HG03460 (cell line): ENCODE measurements at regions not wholly inside any gene's neighbourhood (a gene's known extent, or its start where the extent isn't known, plus 50 kb on each side); places are given as distances from the start of the nearest gene placed in this dataset.

Experiments
- ATAC-seq: cut with Tn5 transposase; IDR thresholded peaks from one replicate; pipeline ENCODE4 v1.9.1; 2021; ENCODE audit not compliant: unreplicated experiment

DNA sequence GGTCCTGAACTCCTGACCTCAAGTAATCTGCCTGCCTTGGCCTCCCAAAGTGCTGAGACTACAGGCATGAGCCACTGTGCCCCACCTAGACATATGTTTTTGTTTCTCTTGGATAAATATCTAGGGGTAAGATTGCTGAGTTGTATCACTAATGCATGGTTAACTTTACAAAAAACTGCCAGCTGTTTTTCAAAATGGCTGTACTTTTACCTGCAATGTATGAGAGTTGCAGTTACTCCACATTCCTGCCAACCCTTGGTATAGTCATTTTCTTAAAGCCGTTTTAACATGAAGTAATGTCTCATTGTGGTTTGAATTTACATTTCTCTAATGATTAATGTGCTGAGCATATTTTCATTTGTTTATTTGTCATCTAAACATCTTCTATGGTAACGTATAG lies 289.7 kb downstream of the UTRN start:
- ATAC-seq, result no peak

- ATAC-seq, result no peak
These were observed 290.2 kb downstream of the UTRN start for GRCh38 chr6:144575327-144575726.

DNA sequence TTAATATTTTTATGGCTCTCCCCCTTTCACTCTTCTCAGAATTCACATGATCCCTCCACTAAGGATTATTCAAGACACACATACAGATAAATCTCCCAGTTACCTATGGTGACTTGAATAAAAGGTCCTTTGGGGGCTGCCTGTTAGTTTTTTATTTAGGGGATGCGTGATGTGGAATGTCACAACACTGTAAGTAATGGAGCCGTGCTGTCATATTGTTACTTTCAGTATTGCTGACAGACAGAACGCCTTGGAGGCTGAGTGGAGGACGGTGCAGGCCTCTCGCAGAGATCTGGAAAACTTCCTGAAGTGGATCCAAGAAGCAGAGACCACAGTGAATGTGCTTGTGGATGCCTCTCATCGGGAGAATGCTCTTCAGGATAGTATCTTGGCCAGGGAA lies 291.7 kb downstream of the UTRN start:
- ATAC-seq, result no peak

DNA sequence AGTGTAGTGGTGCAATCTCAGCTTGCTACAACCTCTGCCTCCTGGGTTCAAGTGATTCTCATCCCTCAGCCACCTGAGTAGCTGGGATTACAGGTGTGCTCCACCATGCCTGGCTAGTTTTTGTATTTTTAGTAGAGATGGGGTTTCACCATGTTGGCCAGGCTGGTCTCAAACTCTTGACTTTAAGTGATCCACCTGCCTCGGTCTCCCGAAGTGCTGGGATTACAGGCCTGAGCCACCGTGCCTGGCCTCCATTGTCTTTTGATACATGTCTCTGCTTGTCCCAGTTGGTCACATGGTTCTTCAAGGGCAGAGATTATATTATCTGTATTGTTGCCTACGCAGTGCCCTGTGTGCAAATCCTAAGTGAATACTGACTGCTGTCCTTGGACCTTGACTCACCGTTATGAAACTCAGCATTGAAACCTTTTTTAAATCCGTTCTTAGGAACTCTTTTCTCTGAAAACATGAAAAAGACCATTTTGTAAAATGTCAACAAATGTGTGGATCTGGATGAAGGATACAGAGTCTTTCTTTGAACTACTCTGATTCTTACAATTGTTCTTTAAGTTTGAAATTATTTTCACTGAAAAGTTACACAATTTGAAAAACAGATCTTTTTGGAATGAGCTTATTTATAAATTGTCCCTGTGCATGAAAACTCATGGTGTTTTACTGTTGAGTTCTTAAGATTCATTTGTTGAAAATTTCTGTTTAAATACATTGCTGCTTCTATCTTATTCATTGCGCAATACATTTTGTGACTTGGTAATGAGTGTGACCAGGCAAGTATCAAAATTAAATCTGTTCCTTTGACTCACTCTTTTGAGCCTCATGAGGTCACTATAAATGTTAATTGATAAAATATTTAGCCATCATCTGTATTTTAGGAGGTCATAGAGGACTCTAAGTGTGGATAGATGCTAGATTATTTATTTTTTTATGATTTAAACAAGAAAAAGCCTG lies 293.5 kb downstream of the UTRN start:
- no peak for ATAC-seq

- no peak for ATAC-seq
These were observed 294.9 kb downstream of the UTRN start for GRCh38 chr6:144580039-144580438.

DNA sequence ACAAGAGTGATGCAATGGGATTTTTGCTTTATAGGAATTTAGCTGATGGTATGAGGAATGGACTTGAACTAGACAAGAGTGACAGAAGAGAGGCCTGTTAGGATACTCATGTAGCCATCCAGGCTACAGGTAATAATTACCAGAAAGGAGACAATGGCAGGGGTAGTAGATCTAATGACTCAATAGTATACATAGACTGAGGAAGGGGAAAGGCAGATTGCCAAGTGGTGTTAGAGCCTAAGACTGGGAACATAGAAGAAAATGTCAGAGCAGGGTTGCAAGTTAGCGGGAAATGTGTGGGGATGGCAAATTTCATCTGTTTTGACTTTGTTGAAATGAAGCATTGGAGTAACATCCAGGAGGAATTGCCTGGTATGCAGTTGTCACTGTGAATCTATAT lies 295.6 kb downstream of the UTRN start:
- no peak for ATAC-seq

DNA sequence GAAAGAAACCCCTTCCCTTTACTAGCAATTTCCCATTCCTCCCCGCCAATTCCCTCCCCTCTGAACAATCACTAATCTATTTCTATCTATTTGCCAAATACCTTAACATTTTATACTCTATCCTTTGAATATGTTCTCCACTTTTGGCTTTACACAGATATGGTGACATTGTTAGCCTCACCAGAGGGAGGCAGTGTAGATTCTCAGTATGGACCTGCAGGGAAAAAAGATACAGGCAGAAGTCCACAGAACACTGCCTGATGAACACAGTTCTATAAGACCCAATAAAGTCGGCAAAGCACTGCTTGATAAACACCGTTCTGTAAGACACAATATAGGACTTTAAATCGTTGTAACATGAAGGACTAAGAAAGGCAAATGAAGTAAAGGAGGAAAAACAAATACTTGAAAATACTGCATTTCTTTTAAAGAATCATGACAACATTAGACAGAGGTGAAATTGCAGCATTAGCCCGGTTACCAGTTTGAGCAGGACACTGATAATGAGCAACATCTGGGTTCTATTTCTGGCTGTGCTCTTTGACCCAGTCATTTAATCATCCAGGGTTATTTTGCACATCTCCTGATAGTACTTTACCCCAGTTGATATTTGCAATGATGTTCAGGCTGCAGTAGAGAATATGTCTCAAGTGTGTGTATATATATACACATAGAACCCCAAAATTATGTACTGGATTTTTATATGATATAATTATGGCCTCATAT lies 296.8 kb downstream of the UTRN start:
- ATAC-seq, result no peak

GRCh38 chr6:144582939-144583613 lies 297.9 kb downstream of the UTRN start:
- ATAC-seq, result peak; percentile 94

- no peak for ATAC-seq
These were observed 298.4 kb downstream of the UTRN start for GRCh38 chr6:144583614-144583954.

DNA sequence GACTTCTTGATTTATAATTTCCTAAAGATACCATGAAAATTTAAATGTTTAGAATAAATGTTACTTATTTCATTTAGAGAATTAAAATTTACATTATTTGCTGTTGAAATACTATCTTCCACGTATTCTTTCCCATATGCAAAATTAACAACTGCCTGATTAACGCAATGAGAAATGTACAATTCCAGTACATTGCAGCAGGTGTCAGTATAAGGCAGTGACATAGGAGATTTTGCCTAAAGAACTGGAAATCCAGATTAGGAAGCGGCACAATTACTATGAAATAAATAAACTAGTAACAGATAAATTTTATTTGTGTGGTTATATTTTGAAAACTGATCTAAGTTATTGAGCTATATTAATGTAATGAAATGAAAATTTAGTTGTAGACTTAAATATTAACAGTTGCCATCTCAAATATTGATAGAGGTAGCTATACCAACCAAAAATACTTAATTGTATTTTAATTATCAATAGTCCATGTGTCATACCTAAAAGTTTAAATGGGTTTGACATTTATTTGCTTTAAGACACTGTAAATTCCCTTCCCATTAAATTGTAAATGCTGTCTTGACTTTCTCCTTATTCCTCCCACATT lies 300.2 kb downstream of the UTRN start:
- ATAC-seq, result no peak

DNA sequence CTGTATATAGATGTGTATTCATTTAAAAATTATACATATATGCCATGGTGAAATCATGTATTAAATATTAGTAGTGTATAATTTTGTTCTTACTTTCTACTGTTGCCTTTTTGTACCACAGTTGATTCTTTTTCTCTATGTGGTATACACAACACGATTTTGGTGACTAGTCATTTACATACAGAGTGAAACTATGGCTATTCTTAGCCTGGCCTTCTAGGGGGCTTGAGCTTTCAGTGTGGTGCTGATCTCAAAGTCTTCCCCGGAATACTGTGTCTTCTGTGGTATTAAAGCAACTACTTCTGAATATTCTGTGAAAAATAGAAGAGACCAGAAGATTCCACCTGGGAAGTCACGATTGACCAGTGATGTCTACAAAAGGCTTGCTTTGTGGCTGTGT lies 301.9 kb downstream of the UTRN start:
- no peak for ATAC-seq

DNA sequence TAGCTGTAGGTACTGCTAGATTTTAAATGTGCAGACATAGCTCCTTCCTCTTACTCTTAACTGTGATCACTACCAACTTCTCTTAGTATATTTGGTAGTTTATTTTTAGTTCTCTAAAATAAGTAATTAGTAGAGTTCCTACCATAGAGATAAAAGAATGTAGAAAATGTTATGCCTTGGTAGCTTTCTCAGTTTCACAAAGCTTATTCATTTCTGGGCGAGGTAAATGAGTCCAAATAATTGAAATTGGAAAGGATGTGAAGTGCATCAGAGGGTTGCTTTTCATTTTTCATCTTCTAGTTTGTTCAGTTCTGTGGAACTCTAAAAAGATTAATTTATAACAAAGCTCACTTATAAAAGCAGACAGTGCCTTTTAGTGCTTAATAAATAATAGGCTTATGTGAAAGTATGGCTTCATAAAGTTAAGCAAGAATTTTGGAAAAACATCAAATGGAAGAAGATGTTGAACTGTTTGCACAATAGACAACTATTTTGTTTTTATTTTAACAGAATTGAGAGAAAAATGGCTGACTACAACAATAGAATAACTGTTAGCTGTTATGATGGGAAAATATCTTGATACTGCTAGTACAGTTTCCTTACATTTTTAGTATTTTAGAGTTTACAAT lies 303.7 kb downstream of the UTRN start:
- ATAC-seq, result peak; percentile 78

DNA sequence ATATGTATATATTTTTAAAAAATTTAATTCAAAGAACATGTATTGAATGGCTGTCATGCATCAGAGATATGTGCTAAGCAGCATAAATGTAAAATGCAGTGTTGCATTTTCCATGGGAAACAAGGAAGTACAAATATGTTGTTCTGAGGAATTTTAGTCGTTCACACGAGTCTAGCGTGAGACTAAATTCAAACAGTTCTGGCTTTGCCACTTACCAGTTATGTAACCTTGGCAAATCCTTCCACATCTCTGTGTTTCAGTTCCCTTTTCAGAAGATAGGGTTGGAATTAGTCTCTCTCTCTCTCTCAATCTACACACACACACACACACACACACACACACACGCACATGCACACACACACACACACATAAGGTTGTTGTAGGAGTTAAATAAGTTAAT lies 305.4 kb downstream of the UTRN start:
- no peak for ATAC-seq

DNA sequence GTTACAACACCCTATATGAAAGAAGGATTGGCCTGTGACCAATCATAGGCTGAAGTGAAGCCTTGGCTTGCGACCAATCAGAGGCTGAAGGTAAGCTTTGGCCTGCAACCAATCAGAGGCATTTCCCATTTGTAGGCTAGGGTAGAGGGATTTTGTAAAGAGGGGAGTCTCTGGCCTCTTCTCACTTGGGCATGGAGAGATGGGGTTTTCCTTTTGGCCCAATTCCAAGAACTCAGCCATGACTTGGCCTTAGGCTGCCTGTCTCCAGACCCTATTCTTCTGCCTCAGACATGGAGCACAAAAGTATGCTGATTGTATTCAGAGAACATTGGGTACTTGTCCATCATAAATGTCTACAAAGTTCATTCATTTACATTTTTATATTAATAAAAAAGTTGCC lies 308.3 kb downstream of the UTRN start:
- no peak for ATAC-seq

- no peak for ATAC-seq
These were observed 309.4 kb downstream of the UTRN start for GRCh38 chr6:144594585-144594984.

- no peak for ATAC-seq
These were observed 310.1 kb downstream of the UTRN start for GRCh38 chr6:144595266-144595665.

- ATAC-seq, result no peak
These were observed 312.4 kb downstream of the UTRN start for GRCh38 chr6:144597511-144597910.

DNA sequence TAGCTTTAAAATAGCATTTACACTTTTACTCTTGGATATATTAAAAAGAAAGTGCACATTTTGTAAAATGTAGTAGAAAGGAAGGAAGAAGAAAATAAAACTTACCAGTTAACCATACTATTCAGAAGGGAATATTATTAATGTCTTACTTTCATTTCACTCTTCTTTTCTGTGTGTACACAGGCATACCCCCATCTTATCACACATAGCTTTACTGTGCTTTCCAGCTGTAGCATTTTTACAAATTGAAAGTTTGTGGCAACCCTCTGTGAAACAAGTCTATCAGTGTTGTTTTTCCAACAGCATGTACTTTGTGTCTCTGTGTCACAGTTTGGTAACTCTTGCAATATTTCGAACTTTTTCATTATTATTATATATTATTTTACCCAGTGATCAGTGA lies 314.5 kb downstream of the UTRN start:
- ATAC-seq, result no peak

DNA sequence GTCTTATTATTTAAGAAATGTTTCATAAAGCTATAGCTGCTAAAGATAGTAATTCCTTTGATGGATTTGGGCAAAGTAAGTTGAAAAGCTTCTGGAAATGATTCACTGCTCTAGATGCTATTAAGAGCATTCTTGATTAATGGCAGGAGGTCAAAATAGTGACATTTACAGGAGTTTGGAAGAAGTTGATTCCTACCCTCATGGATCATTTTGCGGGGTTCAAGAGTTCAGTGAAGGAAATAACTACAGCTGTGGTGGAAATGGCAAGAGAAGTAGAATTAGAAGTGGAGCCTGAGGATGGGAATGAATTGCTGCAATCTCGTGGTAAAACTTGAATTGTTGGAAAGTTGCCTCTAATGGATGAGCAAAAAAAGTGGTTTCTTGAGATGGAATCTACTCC lies 316.1 kb downstream of the UTRN start:
- ATAC-seq, result no peak

- no peak for ATAC-seq
These were observed 317.5 kb downstream of the UTRN start for GRCh38 chr6:144602523-144603180.
